HG02571 (cell line): ENCODE measurements at regions not wholly inside any gene's neighbourhood (a gene's known extent, or its start where the extent isn't known, plus 50 kb on each side); places are given as distances from the start of the nearest gene placed in this dataset.

Experiments
- ATAC-seq: cut with Tn5 transposase; IDR thresholded peaks from one replicate; pipeline ENCODE4 v1.9.1; 2021; ENCODE audit warnings: mild to moderate bottlenecking, moderate library complexity; ENCODE audit not compliant: unreplicated experiment

DNA sequence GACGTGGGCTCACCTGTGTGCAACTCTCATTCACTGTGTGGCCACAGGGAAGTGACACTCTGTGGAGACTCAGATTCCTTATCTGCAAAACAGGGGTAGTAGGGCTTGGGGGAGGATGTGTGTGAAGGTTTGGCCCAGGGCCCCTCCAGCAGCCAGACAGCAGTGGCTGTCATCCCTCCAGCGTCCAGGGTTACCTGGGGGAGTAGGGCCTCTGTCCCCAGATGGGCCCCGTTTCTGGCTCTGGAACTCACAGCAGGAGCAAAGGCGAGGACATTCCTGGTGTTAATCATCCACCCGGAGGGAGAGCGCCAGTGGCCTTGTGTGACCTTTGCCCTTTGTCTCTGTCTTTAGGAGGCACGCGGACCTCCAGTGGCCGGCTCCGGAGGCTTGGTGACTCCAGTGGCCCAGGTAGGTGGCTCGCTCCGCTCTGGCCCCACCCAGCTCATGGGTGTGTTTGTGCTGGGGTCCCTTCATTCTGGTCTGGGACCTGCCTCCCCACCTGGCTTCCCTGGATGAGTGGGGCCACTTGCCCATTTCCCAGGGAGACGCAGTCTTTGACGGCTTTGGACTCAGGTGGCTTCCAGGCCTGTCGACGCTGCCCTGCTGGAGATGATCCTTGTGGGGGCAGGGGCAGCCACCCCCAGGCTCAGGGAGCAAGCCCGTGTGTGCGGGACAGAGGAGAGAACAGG lies 166.2 kb downstream of the SEC14L1 start:
- ATAC-seq: no peak

DNA sequence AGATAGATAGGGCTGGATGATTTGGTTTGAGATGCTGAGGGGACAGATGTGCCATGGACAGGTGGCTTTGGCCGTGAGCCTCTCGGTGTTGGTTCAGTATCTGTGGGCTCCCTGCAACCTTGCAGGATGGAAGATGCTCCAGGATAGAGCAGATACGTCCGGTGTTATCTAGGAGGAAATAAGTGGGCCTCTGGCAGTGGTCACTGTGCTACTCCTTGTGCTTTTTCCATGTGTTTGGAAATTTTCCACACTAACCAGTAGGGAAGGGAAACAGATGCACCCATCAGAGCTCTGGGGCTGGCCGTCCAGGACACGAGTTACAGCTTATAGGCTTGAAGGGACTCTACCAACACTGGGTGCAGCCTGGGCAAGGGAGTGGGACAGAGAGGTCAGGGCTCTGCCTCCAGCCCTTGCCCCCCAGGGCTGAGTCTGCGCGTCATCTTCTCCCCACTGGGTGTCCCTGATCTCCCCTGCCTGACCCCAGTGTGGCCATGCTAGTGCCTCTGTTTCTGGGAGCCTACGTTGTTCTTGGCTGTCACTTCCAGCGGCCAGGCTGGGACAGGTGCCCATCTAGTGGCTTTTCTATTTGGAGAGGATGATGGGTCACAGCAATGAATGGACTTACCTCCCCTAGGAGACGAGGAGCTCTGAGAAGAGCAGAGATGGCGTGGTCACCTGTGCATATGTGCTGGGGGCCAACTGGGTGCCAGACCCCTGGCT lies 166.9 kb downstream of the SEC14L1 start:
- ATAC-seq: no peak

DNA sequence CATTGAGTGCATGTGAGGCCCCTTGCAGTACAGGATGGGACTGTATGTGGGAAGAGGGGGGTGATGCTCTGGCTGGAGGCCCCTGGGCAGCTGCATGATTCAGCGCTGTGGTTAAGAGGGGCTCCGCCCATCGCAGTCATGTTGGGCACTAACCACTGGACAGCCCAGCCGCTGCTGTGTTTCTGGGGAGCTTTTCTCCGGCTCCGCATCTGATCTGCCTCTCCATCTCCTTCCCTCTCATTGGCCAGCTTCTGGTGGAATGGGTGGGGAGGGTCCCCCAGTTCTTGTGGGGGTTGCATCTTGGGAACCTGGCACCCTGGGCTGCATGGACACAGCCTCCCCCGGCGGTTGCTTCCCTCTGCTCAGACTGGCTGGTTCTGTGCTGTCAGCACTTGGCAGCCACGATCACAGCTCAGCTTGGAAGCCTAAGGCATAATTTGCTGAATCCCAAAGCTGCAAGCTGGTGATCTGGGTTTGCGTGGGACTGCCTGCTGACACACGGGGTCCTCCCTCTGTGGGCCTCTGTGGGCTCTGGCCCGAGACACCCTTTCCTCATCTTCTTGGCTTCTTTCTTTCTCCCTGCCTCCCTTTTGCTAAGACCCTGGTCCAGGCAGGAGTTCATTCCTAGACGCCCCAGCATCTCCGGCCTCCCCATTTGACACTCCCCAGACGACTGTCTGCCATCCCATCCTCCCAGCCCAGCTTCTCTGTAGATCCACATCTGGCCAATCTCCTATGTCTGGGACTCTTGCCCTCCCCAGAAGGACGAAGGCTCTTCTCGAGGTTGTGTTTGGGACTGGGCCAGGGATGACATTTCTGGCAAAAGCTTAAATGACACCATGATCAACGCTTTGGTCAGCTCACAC lies 168.3 kb downstream of the SEC14L1 start:
- no peak for ATAC-seq

GRCh38 chr17:77310336-77310735 lies 169.6 kb downstream of the SEC14L1 start:
- ATAC-seq: no peak

GRCh38 chr17:77311371-77311981 lies 170.7 kb downstream of the SEC14L1 start:
- no peak for ATAC-seq

- no peak for ATAC-seq
These were observed 171.4 kb downstream of the SEC14L1 start for GRCh38 chr17:77312061-77312701.

GRCh38 chr17:77312786-77313599 lies 172.2 kb downstream of the SEC14L1 start:
- ATAC-seq: no peak

- no peak for ATAC-seq
These were observed 173.1 kb downstream of the SEC14L1 start for GRCh38 chr17:77313831-77314230.

- ATAC-seq: no peak
These were observed 173.8 kb downstream of the SEC14L1 start for GRCh38 chr17:77314601-77315000.

DNA sequence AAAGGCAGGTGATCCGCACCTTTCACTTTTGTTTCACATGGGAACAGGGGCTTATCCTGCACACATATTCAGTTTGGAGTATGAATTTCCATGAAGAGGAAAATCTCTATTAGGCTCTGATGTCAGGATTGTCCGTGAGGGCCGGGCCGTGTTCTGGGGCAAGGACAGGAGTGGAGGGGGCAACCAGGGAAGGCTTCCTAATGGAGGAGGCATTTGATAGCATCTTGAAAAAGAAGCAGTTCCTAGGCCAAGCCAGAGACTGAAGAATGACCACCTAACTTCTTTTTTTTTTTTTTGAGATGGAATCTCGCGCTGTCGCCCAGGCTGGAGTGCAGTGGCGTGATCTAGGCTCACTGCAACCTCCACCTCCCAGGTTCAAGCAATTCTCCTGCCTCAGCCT lies 174.2 kb downstream of the SEC14L1 start:
- no peak for ATAC-seq

DNA sequence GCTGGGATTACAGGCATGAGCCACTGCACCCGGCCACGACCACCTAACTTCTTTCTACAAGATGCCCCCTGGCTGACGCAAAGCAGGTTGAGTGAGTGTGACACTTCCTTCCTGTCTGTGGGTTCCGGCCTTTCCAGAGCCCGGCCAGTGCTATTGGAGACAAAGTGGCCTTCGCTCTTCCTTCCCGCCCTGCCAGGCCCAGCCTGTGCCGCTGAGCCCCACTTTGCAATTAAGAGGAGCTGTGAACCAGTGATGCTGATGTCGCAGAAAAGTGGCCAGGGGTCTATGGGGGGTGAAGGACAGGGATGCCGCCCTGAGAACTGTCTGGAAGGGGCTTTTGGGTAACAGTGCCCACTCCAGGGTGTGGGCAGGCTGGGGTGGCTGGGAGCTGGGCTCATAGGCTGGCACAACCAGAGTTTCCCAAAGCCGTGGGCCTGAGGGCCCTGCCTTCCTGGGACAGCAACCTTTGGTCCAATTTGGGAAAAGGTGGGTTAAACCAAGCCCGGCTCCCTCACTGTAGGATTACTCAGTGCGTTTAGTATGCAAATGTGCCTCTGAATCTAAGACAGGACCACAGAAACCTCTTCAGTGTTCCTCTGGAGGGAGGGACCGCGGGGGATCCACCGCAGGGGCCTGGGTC lies 174.9 kb downstream of the SEC14L1 start:
- ATAC-seq: no peak

DNA sequence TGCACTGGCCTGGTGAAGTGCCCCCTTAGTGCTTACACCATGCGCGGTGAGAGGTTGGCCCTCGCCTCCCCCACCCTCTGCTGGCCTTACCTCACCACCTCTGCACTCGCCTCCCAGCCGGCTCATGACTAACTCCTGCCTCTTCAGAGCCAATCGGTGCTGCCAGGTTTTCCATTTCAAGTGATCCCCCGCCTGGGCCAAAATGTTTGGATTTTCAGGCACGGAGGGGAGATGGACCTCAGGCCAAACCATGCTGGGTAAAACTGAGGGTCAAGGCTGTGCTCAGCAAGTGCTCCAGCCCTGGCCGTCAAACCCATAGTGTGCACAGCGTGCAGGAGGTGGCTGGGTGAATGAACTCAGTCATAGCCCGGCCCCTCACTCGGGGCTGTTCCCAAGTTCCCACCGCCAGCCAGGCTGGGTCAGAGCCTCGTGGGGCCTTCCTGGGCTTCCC lies 175.4 kb downstream of the SEC14L1 start:
- ATAC-seq: no peak

DNA sequence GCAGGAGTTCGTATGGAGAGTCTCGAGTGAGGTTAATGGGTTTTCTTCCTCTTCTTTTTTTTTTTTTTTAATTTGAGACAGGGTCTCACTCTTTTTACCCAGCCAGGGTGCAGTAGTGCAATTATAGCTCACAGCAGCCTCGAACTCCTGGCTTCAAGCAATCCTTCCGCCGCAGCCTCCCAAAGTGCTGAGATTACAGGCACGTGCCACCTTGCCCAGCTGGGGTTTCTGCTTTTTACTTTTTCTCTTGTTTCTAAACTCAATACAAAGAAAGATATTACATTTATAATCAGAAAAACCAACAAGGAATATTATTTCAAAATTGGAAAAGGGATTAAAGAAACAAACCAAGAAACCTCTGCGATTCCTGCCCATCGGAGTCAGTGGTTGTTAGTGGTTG lies 175.9 kb downstream of the SEC14L1 start:
- ATAC-seq: no peak

GRCh38 chr17:77317091-77317750 lies 176.5 kb downstream of the SEC14L1 start:
- no peak for ATAC-seq

DNA sequence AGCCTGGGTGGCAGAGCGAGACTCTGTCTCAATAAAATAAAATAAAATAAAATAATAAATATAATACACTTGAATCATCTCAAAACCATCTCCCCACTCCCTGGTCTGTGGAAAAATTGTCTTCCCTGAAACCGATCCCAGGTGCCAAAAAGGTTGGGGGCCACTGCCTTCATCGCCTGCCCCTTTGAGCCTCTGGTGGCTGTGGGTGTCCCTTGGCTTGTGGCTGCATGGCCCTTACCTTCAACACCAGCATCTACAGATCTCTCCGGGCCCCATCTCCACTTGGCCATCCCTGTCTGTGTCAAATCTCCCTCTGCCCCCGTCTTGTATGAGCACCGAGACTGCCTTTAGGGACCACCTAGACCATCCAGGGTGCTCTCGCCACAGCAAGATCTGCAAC lies 177.3 kb downstream of the SEC14L1 start:
- ATAC-seq: no peak

DNA sequence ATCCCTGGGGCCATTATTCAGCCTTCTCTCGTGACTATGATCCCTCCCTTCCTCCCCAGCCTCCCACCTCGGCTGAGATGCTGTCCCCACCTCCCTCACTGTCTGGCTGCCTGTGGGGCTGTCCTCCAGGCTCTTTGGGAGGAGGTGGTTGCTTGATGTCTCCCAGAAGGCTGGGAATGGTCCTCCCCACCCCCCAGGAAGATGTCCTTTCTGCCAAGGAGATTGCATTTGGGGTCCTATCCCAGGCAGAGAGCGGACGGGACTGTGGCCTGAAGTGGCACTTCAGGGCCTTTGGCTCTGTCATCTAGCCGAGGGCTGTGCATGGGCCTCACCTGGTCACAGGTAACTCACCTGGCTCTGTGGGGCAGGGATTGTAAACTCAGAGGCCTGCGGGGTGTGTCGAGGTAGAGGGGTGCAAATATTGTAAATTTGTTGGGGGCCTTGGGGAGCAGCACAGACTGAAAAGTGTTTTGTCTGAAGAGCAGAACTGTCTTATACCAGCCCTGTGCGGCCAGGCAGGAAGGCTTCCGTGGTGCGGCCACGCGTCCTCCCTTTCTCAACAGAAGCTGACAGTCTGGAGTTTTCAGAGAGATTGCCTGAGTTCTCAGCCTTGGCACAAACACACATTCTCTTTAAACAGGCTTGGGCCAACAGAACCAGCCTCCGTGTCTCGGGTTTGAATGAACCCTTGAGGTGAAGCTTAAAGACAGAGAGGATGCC lies 177.9 kb downstream of the SEC14L1 start:
- no peak for ATAC-seq

GRCh38 chr17:77319211-77320043 lies 178.7 kb downstream of the SEC14L1 start:
- ATAC-seq: no peak
